Endothelial cell of umbilical vein (primary cell): ENCODE measurements at regions not wholly inside any gene's neighbourhood (a gene's known extent, or its start where the extent isn't known, plus 50 kb on each side); places are given as distances from the start of the nearest gene placed in this dataset.

Experiments used
- BruUV-seq: library from RNA; stranded (reverse); fragments of 400-500 nt; replicated peaks from 2 replicates; lab custom pipeline; 2021; lab: Mats Ljungman, UMichigan
- CTCF ChIA-PET: fragments of 300-600, 350-600 bp; sonication (Branson Sonifier 250); formaldehyde crosslinking; loops from one replicate; lab custom pipeline; 2021; ENCODE audit warnings: antibody characterized with exemption, inconsistent platforms; lab: Charles Lee
- POLR2A ChIA-PET: fragments of 300-600, 350-600 bp; sonication (Branson Sonifier 250); formaldehyde crosslinking; loops from one replicate; lab custom pipeline; 2021; ENCODE audit warnings: antibody characterized with exemption, inconsistent platforms; lab: Charles Lee
- DNase-seq: peaks from one replicate; pipeline ENCODE4 v3.0.0-alpha.2; 2011; ENCODE audit warnings: low read depth, low spot score
- FAIRE-seq: peaks from 2 replicates; lab custom pipeline; 2011; peaks lifted over from hg19 to GRCh38; lab: Jason Lieb, UNC
- H2AFZ ChIP-seq: 2 replicates; pipeline ENCODE4 v1.6.0; 2012; ENCODE audit warnings: low read depth, low read length, control low read depth, inconsistent platforms
- H3K27ac ChIP-seq: 2 replicates; pipeline ENCODE4 v1.5.1; 2011; ENCODE audit warnings: low read depth, mild to moderate bottlenecking, control low read depth, low read length, moderate library complexity; ENCODE audit not compliant: insufficient read depth
- H3K27me3 ChIP-seq, 2 experiments: 2 replicates each; pipeline versions ENCODE4 v1.6.0 to v1.6.1; 2011; ENCODE audit warnings: low read length in 2 of 2, mixed read lengths in 1 of 2; ENCODE audit not compliant: control insufficient read depth in 2 of 2, insufficient read depth in 2 of 2
- H3K36me3 ChIP-seq, 2 experiments: 2 replicates in 1 of 2; 3 replicates in 1 of 2; pipeline ENCODE4 v1.5.1; 2011; ENCODE audit warnings: low read length in 2 of 2, mild to moderate bottlenecking in 1 of 2, moderate library complexity in 1 of 2; ENCODE audit not compliant: control insufficient read depth in 2 of 2, insufficient read depth in 2 of 2; ENCODE audit errors: extremely low read depth in 1 of 2
- H3K4me1 ChIP-seq: 3 replicates; pipeline ENCODE4 v1.5.1; 2011; ENCODE audit warnings: mild to moderate bottlenecking, low read length; ENCODE audit not compliant: control insufficient read depth, insufficient read depth; ENCODE audit errors: extremely low read depth
- H3K4me2 ChIP-seq: 2 replicates; pipeline ENCODE4 v1.6.1; 2011; ENCODE audit warnings: low read length, control low read depth, mixed read lengths; ENCODE audit not compliant: insufficient read depth
- H3K4me3 ChIP-seq, 3 experiments: fragments of 200-600 bp in 1 of 3; sonication (generic), shearing (Covaris generic) in 1 of 3; replicated peaks in 1 of 3; 2 replicates each; pipeline ENCODE4 v1.5.1; 2011 to 2016; ENCODE audit warnings: control low read depth in 3 of 3, low read length in 3 of 3, mild to moderate bottlenecking in 2 of 3, inconsistent platforms in 1 of 3, low read depth in 1 of 3, moderate library complexity in 1 of 3; ENCODE audit not compliant: insufficient read depth in 1 of 3
- H3K79me2 ChIP-seq: 2 replicates; pipeline ENCODE4 v1.6.0; 2012; ENCODE audit warnings: low read length, inconsistent platforms; ENCODE audit not compliant: control insufficient read depth, insufficient read depth
- H3K9ac ChIP-seq: replicated peaks from 2 replicates; pipeline ENCODE3; 2011; ENCODE audit warnings: low read length, control low read depth; ENCODE audit not compliant: insufficient read depth; ENCODE audit errors: extremely low read depth
- H3K9me1 ChIP-seq: replicated peaks from 3 replicates; pipeline ENCODE4 v1.6.0; 2011; ENCODE audit warnings: mild to moderate bottlenecking, low read length; ENCODE audit not compliant: control insufficient read depth, insufficient read depth; ENCODE audit errors: extremely low read depth
- H3K9me3 ChIP-seq: replicated peaks from 2 replicates; pipeline ENCODE4 v1.5.1; 2012; ENCODE audit warnings: low read length, inconsistent platforms; ENCODE audit not compliant: control insufficient read depth, insufficient read depth
- H4K20me1 ChIP-seq: replicated peaks from 2 replicates; pipeline ENCODE3; 2011; ENCODE audit warnings: mild to moderate bottlenecking, low read length; ENCODE audit not compliant: control insufficient read depth, insufficient read depth; ENCODE audit errors: extremely low read depth
- CTCF ChIP-seq, 2 donors: IDR thresholded peaks; 1 replicate in 1 of 2; 2 replicates in 1 of 2; pipeline ENCODE4 v1.5.1; 2011; ENCODE audit warnings: low read length in 2 of 2, mild to moderate bottlenecking in 2 of 2, moderate library complexity in 2 of 2, control low read depth in 1 of 2, inconsistent platforms in 1 of 2, low read depth in 1 of 2; ENCODE audit not compliant: insufficient read depth in 1 of 2; ENCODE audit errors: extremely low read depth in 1 of 2
- EZH2 ChIP-seq: IDR thresholded peaks from 2 replicates; pipeline ENCODE4 v1.6.1; 2012; ENCODE audit warnings: borderline replicate concordance, low read depth, mild to moderate bottlenecking, moderate library complexity, low read length, inconsistent platforms; ENCODE audit not compliant: severe bottlenecking
- FOS ChIP-seq: IDR thresholded peaks from 2 replicates; pipeline ENCODE4 v1.6.1; 2011; ENCODE audit warnings: mild to moderate bottlenecking, low read length, moderate library complexity, borderline replicate concordance; ENCODE audit not compliant: insufficient read depth
- GATA2 ChIP-seq: IDR thresholded peaks from 2 replicates; pipeline ENCODE4 v1.7.0; 2011; ENCODE audit warnings: low read depth, mild to moderate bottlenecking, moderate library complexity, mixed read lengths, low read length; ENCODE audit not compliant: insufficient read length, insufficient read depth
- JUN ChIP-seq: IDR thresholded peaks from 2 replicates; pipeline ENCODE4 v1.6.1; 2011; ENCODE audit warnings: borderline replicate concordance, low read depth; ENCODE audit not compliant: insufficient read length, insufficient read depth
- MYC ChIP-seq: IDR thresholded peaks from one replicate; pipeline ENCODE4 v1.6.1; 2011; ENCODE audit warnings: mild to moderate bottlenecking, low read depth, low read length
- POLR2A ChIP-seq: IDR thresholded peaks from 2 replicates; pipeline ENCODE4 v1.6.1; 2012; ENCODE audit warnings: low read depth, mild to moderate bottlenecking, control low read depth, low read length
- POLR2AphosphoS5 ChIP-seq: IDR thresholded peaks from 2 replicates; pipeline ENCODE4 v1.6.1; 2012; ENCODE audit warnings: low read depth, mild to moderate bottlenecking, control low read depth, low read length, moderate library complexity; ENCODE audit not compliant: insufficient read depth
- dilution Hi-C: fragments of 300-500 bp; cut with MboI; formaldehyde crosslinking; loops from one replicate; pipeline ENCODE4 v1.15.0; 2019; ENCODE audit warnings: low sequenced_read_pairs; ENCODE audit not compliant: extremely low pct_ligation_motif_present
- intact Hi-C: fragments of 100-400 bp; cut with micrococcal nuclease; formaldehyde crosslinking; loops from one replicate; pipeline ENCODE4 v1.10.0; 2022
- TF ChIP-seq, protein P1 (sequence below): IDR thresholded peaks from 2 replicates; pipeline ENCODE4 v1.6.1; 2011; ENCODE audit not compliant: insufficient read depth, insufficient read length

DNA sequence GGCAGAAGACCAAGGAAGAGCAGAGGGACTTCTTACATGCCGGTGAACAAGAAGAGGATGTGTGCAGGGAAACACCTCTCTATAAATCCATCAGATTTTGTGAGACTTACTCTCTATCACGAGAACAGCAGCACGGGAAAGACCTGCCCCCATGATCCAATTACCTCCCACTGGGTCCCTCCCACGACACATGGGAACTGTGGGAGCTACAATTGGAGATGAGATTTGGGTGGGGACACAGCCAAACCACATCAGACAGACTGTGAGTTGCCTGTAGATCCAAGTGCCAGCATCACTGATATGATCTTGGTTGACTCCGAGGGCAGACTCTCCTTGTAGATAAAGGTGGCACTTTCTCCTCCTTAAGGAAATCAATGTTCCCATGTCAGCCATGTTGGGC, 414.8 kb upstream of the JARID2 start:
- Histone ChIP-seq H3K4me3 (no peak overlapping the region), H3K9me1 (no peaks in the 10 kb centered on the region), H2AFZ (no peak overlapping the region), H3K9ac (no peak overlapping the region), H3K4me2 (no peak overlapping the region), H3K79me2 (no peaks in the 10 kb centered on the region), H3K4me1 (no peaks in the 10 kb centered on the region), H3K9me3 (peaks cover 2% of the 10 kb centered on the region), H4K20me1 (no peaks in the 10 kb centered on the region), H3K27ac (no peak overlapping the region), H3K27me3 (no peaks in the 10 kb centered on the region), H3K36me3 (no peaks in the 10 kb centered on the region)
- ChIA-PET POLR2A (no interaction called here), CTCF (no interaction called here)
- no peak for TF ChIP-seq JUN
- no peak for TF ChIP-seq EZH2
- TF ChIP-seq CTCF (IDR thresholded peaks at IDR 0.05; ENCODE audit: extremely low read depth in 1 of 2, insufficient read depth in 1 of 2, low read depth in 1 of 2, low read length in 2 of 2), result no peak
- TF ChIP-seq MYC, result no peak
- TF ChIP-seq POLR2A, result no peak
- TF ChIP-seq FOS, result no peak
- TF ChIP-seq, protein P1, sequence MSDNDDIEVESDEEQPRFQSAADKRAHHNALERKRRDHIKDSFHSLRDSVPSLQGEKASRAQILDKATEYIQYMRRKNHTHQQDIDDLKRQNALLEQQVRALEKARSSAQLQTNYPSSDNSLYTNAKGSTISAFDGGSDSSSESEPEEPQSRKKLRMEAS, result no peak
- TF ChIP-seq GATA2, result no peak
- TF ChIP-seq POLR2AphosphoS5, result no peak
- DNase-seq (no peak), FAIRE-seq (no peak)
- dilution Hi-C loops, result no loop called here
- intact Hi-C loops, result no loop called here
- no TSS peak for BruUV-seq
